SJCRH30 (cell line): ENCODE measurements at regions not wholly inside any gene's neighbourhood (a gene's known extent, or its start where the extent isn't known, plus 50 kb on each side); places are given as distances from the start of the nearest gene placed in this dataset.
"Not testable (repeated sequence)": the region's sequence is repeated elsewhere in the genome, so short reads cannot be mapped to it uniquely, and the experiment has no call there.

Experiments used
- DNase-seq, 2 experiments: peaks; one replicate each; pipeline ENCODE4 v3.0.0-alpha.2; 2015 to 2020
- H3K27ac ChIP-seq: fragments of 250-450 bp; sonication (Bioruptor Pico); 2 replicates; pipeline ENCODE4 v1.5.1; 2020; ENCODE audit warnings: mild to moderate bottlenecking, moderate library complexity
- H3K27me3 ChIP-seq: fragments of 250-450 bp; sonication (Bioruptor Pico); 2 replicates; pipeline ENCODE4 v1.5.1; 2020; ENCODE audit warnings: mild to moderate bottlenecking, moderate library complexity
- H3K36me3 ChIP-seq: fragments of 250-450 bp; sonication (Bioruptor Pico); 2 replicates; pipeline ENCODE4 v1.5.1; 2020; ENCODE audit warnings: mild to moderate bottlenecking, moderate library complexity
- H3K4me1 ChIP-seq: fragments of 250-450 bp; sonication (Bioruptor Pico); 2 replicates; pipeline ENCODE4 v1.5.1; 2020; ENCODE audit warnings: mild to moderate bottlenecking, moderate library complexity
- H3K4me3 ChIP-seq: fragments of 250-450 bp; sonication (Bioruptor Pico); 2 replicates; pipeline ENCODE4 v1.5.1; 2020; ENCODE audit warnings: mild to moderate bottlenecking, moderate library complexity
- H3K9me3 ChIP-seq: fragments of 250-450 bp; sonication (Bioruptor Pico); replicated peaks from 2 replicates; pipeline ENCODE4 v1.5.1; 2020; ENCODE audit warnings: mild to moderate bottlenecking, moderate library complexity

GRCh38 chr18:70705831-70706416 is 417.1 kb downstream of the SOCS6 start:
- no peaks in the 10 kb centered on the region for H3K27me3 ChIP-seq
- no peak for DNase-seq
- H3K4me1 ChIP-seq = no peaks in the 10 kb centered on the region
- no peak overlapping the region for H3K27ac ChIP-seq
- H3K4me3 ChIP-seq = no peak overlapping the region
- H3K36me3 ChIP-seq = no peaks in the 10 kb centered on the region
- no peaks in the 10 kb centered on the region for H3K9me3 ChIP-seq

DNA sequence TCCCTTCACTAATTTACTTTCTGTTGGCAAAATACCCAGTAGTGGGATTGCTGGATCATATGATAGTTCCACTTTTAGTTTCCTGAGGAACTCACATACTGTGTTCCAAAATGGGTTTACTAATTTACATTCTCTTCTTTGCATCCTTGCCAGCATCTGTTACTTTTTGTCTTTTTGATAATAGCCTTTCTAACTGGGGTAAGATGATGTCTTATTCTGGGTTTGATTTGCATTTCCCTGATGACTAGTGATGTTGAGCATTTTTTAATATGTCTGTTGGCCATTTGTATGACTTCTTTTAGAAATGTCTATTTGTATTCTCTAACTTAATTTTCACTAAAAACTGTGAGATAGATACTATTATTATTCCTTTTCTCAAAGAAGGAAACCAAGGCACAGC is 411.7 kb downstream of the SOCS6 start:
- Histone ChIP-seq H3K4me3 (no peak overlapping the region), H3K36me3 (no peaks in the 10 kb centered on the region), H3K9me3 (no peaks in the 10 kb centered on the region), H3K27me3 (no peaks in the 10 kb centered on the region), H3K27ac (no peak overlapping the region), H3K4me1 (no peaks in the 10 kb centered on the region)
- DNase-seq = no peak

DNA sequence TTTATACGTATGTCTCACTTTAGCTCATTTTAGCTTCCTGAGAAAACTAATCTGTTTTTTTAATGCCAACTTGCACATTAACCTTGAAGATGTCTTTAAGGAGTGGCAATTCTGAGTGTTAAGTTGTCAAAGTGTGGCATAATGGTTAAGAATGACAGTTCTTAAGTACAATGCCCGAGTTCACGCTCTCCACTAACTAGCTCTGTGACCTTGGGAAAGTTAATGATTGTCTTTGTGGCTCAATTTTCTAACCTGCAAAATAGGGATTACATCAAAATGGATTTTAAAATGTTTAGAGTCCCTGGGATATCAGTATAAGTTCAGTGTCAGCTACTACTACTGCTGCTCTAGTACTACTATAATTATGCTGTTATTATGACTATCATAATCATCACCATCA is 409.7 kb downstream of the SOCS6 start:
- Histone ChIP-seq H3K36me3 (no peaks in the 10 kb centered on the region), H3K27me3 (no peaks in the 10 kb centered on the region), H3K9me3 (no peaks in the 10 kb centered on the region), H3K4me3 (no peak overlapping the region), H3K27ac (no peak overlapping the region), H3K4me1 (no peaks in the 10 kb centered on the region)
- DNase-seq = no peak

DNA sequence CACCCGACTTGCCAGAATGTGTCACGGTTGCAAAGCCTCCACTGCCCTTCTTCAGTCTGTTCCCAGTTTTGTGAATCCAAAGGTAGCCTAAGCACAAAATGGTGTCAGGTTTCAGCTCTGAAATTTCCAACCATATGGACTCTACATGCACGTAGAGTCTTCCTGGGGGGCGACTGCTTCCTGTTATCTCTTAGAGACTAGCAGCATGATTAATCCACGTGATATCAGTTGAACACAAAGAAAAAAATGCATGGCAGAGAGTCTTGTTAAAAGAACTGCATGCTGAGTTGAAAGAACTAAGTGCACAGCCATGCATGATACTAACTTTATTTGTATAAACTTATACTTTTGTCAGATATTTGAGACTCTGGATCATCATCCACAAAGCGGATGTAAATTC is 404.4 kb downstream of the SOCS6 start:
- no peaks in the 10 kb centered on the region for H3K9me3 ChIP-seq
- H3K4me3 ChIP-seq = no peak overlapping the region
- H3K4me1 ChIP-seq = no peaks in the 10 kb centered on the region
- H3K36me3 ChIP-seq = no peaks in the 10 kb centered on the region
- no peaks in the 10 kb centered on the region for H3K27me3 ChIP-seq
- peak in 1 of 2 experiments; percentile 15 for DNase-seq
- H3K27ac ChIP-seq = no peak overlapping the region

DNA sequence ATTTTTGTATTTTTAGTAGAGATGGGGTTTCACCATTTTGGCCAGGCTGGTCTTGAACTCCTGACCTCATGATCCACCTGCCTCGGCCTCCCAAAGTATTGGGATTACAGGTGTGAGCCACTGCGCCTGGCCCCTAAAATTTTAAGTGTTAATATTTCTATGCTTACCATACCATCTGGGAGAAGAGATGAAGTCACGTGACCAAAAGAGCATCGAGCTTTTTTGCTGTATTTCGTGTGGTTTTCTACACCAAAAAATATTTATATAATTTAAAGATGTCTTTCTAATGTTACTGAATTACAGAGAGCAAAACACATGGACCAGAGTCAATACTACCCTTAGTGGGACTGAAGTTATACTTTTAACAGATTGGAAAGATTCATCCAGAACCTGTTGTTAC is 400.9 kb downstream of the SOCS6 start:
- not testable (repeated sequence) for H3K4me3 ChIP-seq, H3K27me3 ChIP-seq, H3K9me3 ChIP-seq, H3K36me3 ChIP-seq, DNase-seq, H3K4me1 ChIP-seq, H3K27ac ChIP-seq

DNA sequence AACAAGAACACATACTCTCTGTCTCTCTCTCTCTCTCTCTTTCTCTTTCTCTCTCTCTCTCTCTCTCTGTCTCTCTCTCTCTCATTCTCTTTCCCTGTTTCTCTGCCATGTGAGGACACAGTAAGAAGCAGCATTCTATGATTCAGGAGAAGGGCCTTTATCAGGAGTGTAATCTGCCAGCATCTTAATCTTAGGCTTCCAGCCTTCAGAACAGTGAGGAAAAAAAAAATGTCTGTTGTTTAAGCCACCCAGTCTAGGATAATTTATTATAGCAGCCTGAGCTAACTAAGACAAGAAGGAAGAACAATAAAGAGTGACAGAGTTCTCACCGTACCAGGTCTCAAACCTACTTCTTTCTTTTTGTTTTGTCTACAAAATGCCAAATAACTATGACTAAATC is 399.4 kb downstream of the SOCS6 start:
- Histone ChIP-seq H3K27me3 (no peaks in the 10 kb centered on the region), H3K4me1 (no peaks in the 10 kb centered on the region), H3K36me3 (no peaks in the 10 kb centered on the region), H3K9me3 (no peaks in the 10 kb centered on the region), H3K4me3 (no peak overlapping the region), H3K27ac (no peak overlapping the region)
- DNase-seq = no peak

GRCh38 chr18:70684821-70685220 is 396.0 kb downstream of the SOCS6 start:
- no peaks in the 10 kb centered on the region for H3K36me3 ChIP-seq
- H3K4me1 ChIP-seq = no peaks in the 10 kb centered on the region
- no peaks in the 10 kb centered on the region for H3K27me3 ChIP-seq
- DNase-seq = no peak
- H3K4me3 ChIP-seq = no peak overlapping the region
- no peaks in the 10 kb centered on the region for H3K9me3 ChIP-seq
- H3K27ac ChIP-seq = no peak overlapping the region

DNA sequence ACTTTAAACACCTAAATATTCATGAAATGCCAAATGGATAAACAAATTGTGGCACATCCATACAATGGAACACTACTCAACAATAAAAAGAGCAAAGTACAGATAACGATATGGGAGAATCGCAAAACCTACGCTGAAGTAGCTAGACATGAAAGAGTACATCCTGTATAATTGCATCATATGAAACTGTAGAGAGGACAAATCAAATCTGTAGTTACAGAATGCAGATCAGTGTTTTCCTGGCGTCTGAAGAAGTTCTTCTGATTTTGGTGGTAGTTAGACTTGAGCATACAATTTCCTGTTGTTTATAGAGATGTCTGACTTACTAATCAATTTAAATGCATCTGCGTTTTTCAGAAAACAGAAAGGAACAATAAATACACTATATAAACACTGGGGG is 394.4 kb downstream of the SOCS6 start:
- no peak overlapping the region for H3K4me3 ChIP-seq
- H3K27me3 ChIP-seq = no peaks in the 10 kb centered on the region
- no peak overlapping the region for H3K27ac ChIP-seq
- H3K9me3 ChIP-seq = no peaks in the 10 kb centered on the region
- DNase-seq = no peak
- no peaks in the 10 kb centered on the region for H3K4me1 ChIP-seq
- no peaks in the 10 kb centered on the region for H3K36me3 ChIP-seq

GRCh38 chr18:70674896-70675295 is 386.1 kb downstream of the SOCS6 start:
- Histone ChIP-seq H3K4me3 (no peak overlapping the region), H3K4me1 (no peaks in the 10 kb centered on the region), H3K27ac (no peak overlapping the region), H3K27me3 (no peaks in the 10 kb centered on the region), H3K36me3 (no peaks in the 10 kb centered on the region), H3K9me3 (no peaks in the 10 kb centered on the region)
- DNase-seq = no peak

DNA sequence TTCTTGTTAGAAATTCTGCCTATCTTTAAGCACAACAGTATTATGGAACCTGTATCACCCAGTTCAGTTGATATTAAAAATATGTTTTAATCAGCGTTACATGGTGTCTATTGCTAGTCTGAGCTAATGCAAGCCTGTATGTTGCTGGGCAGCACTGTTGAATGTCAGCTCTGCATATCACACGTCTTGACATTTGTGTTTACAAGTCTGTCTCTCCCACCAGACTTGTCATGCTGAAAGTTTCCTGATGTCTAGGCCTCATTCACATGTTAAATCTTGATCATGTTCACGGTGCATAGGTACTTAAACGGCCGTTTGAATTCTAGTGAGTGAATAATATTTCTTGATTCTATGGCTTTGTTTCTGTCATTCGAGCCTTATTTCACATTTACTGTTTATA is 385.0 kb downstream of the SOCS6 start:
- Histone ChIP-seq H3K9me3 (no peaks in the 10 kb centered on the region), H3K27me3 (no peaks in the 10 kb centered on the region), H3K27ac (no peak overlapping the region), H3K36me3 (no peaks in the 10 kb centered on the region), H3K4me1 (no peaks in the 10 kb centered on the region), H3K4me3 (no peak overlapping the region)
- DNase-seq = no peak

GRCh38 chr18:70672581-70672980 is 383.7 kb downstream of the SOCS6 start:
- H3K27me3 ChIP-seq = no peaks in the 10 kb centered on the region
- H3K36me3 ChIP-seq = no peaks in the 10 kb centered on the region
- H3K9me3 ChIP-seq = no peaks in the 10 kb centered on the region
- no peak for DNase-seq
- H3K4me3 ChIP-seq = no peak overlapping the region
- no peaks in the 10 kb centered on the region for H3K4me1 ChIP-seq
- no peak overlapping the region for H3K27ac ChIP-seq

GRCh38 chr18:70671889-70672565 is 383.2 kb downstream of the SOCS6 start:
- Histone ChIP-seq H3K9me3 (no peaks in the 10 kb centered on the region), H3K4me3 (no peak overlapping the region), H3K36me3 (no peaks in the 10 kb centered on the region), H3K27ac (no peak overlapping the region), H3K27me3 (no peaks in the 10 kb centered on the region), H3K4me1 (no peaks in the 10 kb centered on the region)
- no peak for DNase-seq

GRCh38 chr18:70666936-70667335 is 378.1 kb downstream of the SOCS6 start:
- Histone ChIP-seq H3K4me1 (no peaks in the 10 kb centered on the region), H3K4me3 (no peak overlapping the region), H3K27me3 (no peaks in the 10 kb centered on the region), H3K9me3 (no peaks in the 10 kb centered on the region), H3K36me3 (no peaks in the 10 kb centered on the region), H3K27ac (no peak overlapping the region)
- DNase-seq = no peak

DNA sequence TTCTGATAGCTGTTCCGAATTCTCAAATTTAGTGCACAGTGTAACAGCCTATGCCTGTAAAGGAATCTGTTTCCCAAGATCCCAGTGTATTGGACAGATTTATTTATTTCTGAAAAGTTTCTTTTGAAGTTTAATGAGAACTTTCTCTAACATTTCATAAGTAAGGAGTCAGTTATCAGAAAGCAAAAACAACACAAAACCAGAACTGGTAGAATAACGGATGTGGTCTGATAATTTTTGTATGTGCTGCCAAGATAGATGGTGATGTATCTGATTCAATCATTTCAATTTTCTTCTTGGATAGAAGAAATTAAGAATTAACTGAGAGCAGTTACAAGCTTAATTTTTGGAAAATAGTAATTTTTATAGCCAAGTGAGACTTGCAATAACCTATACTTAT is 374.3 kb downstream of the SOCS6 start:
- no peaks in the 10 kb centered on the region for H3K27me3 ChIP-seq
- no peaks in the 10 kb centered on the region for H3K4me1 ChIP-seq
- no peak overlapping the region for H3K27ac ChIP-seq
- H3K9me3 ChIP-seq = no peaks in the 10 kb centered on the region
- no peak overlapping the region for H3K4me3 ChIP-seq
- H3K36me3 ChIP-seq = no peaks in the 10 kb centered on the region
- no peak for DNase-seq

GRCh38 chr18:70662588-70662987 is 373.7 kb downstream of the SOCS6 start:
- Histone ChIP-seq H3K4me1 (no peaks in the 10 kb centered on the region), H3K27ac (no peak overlapping the region), H3K36me3 (no peaks in the 10 kb centered on the region), H3K4me3 (no peak overlapping the region), H3K27me3 (no peaks in the 10 kb centered on the region), H3K9me3 (no peaks in the 10 kb centered on the region)
- DNase-seq = no peak
